ENCODE measurements at regions not wholly inside any gene's neighbourhood (a gene's known extent, or its start where the extent isn't known, plus 50 kb on each side); places are given as distances from the start of the nearest gene placed in this dataset.

DNA sequence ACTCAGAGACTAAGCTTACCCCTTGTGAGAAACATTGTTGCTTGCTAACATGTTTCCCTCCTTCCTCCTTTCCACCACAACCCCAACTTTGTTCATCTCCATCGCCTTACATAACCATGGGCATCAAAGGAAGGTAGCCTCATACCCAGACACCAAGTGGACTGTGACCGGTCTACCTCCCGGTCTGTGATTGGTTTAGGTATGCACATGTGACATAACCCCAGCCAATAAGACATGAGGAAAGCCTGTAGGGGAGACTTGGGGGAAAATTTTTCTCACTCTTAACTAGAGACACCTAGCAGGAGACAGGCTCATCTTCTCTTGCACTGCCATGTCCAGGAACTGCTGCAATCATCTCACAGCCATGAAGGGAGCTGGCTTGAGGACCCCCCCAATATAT is 120.7 kb downstream of the CDC7 start:
- no peak overlapping the region for H3K23ac ChIP-seq (ENCODE audit: insufficient read length, low read depth, low read length)
- H3K27me3 Mint-ChIP-seq (ENCODE audit: low read depth), result no peaks in the 10 kb centered on the region
- H3K79me1 ChIP-seq (ENCODE audit: insufficient read depth, low read depth, low read length, poor library complexity, severe bottlenecking), result no peaks in the 10 kb centered on the region
- H2AK5ac ChIP-seq (ENCODE audit: insufficient read length, low read length), result no peak overlapping the region
- H3K27me3 ChIP-seq (ENCODE audit: insufficient read depth, low read length), result no peaks in the 10 kb centered on the region
- WGBS (ENCODE audit: extremely low coverage, insufficient read length, low lambda C conversion rate), result no CpG with 5 or more reads among the region's 3 CpGs
- no peak overlapping the region for H3K56ac ChIP-seq (ENCODE audit: insufficient read length, low read depth, low read length)
- no peaks in the 10 kb centered on the region for H3K79me2 ChIP-seq (ENCODE audit: insufficient read depth, low read length)
- H3K14ac ChIP-seq (ENCODE audit: insufficient read depth, low read length), result no peak overlapping the region
- peaks cover 0 to 4% (median 0%) of the 10 kb centered on the region in 3 experiments; a peak in 2 of 7 replicates for H3K36me3 Mint-ChIP-seq (ENCODE audit: insufficient read depth in 1 of 3, low read depth in 3 of 3)
- no peaks in the 10 kb centered on the region for H3K23me2 ChIP-seq (ENCODE audit: insufficient read length, low read depth, low read length, poor library complexity, severe bottlenecking)
- H3K9ac ChIP-seq (ENCODE audit: extremely low read depth, insufficient read length, low read length), result no peak overlapping the region
- no peak overlapping the region for H2BK15ac ChIP-seq (ENCODE audit: low read depth, low read length)
- no peak overlapping the region for H2BK12ac ChIP-seq (ENCODE audit: insufficient read length, low read depth, low read length)
- no peak overlapping the region for H2AFZ ChIP-seq (ENCODE audit: low read length)
- no peaks in the 10 kb centered on the region for H4K20me1 ChIP-seq (ENCODE audit: control insufficient read depth, insufficient read depth, insufficient read length)
- H3K4me1 Mint-ChIP-seq, result peaks cover 18 to 19% of the 10 kb centered on the region in 2 experiments
- peaks cover 3% of the 10 kb centered on the region; the same call in 1 of the 2 replicates for H3K4me1 ChIP-seq (ENCODE audit: insufficient read depth, low read length)
- H2BK120ac ChIP-seq (ENCODE audit: low read depth, low read length, poor library complexity, severe bottlenecking), result no peak overlapping the region
- H3K9me3 ChIP-seq (ENCODE audit: control insufficient read depth, low read depth, low read length), result no peaks in the 10 kb centered on the region
- no peak overlapping the region for H3K4ac ChIP-seq (ENCODE audit: low read depth, low read length)
- no peak for DNase-seq
- H3K18ac ChIP-seq (ENCODE audit: insufficient read length, low read depth, low read length), result no peak overlapping the region
- H2BK5ac ChIP-seq (ENCODE audit: insufficient read length, low read length), result no peak overlapping the region
- H3K4me2 ChIP-seq (ENCODE audit: insufficient read depth, insufficient read length, low read length), result no peak overlapping the region
- no peak overlapping the region for H3T11ph ChIP-seq (ENCODE audit: low read length)
- H4K8ac ChIP-seq (replicated peaks; ENCODE audit: insufficient read length, low read depth, low read length), result no peak overlapping the region
- no peak for TF ChIP-seq CTCF (conservative IDR thresholded peaks at IDR 0.05)
- H4K5ac ChIP-seq (ENCODE audit: insufficient read length, low read depth, low read length), result no peak overlapping the region
- H4K91ac ChIP-seq (ENCODE audit: insufficient read length, low read depth, low read length), result no peak overlapping the region
- H3K27ac Mint-ChIP-seq, result no peak overlapping the region
- H2BK20ac ChIP-seq (ENCODE audit: low read depth, low read length, poor library complexity, severe bottlenecking), result no peak overlapping the region
- no peak overlapping the region for H3K27ac ChIP-seq (ENCODE audit: insufficient read length, low read depth, low read length)
- no peak overlapping the region for H3K4me3 Mint-ChIP-seq
- peaks cover 0 to 2% of the 10 kb centered on the region in 2 experiments; a peak in 2 of 5 replicates for H3K9me3 Mint-ChIP-seq

Measured in H9 (cell line).